Lung (tissue), 11 donors: ENCODE measurements at regions not wholly inside any gene's neighbourhood (a gene's known extent, or its start where the extent isn't known, plus 50 kb on each side); places are given as distances from the start of the nearest gene placed in this dataset.

ENCODE experiments used
- ATAC-seq: fragments of 200-7000 bp; cut with Tn5 transposase; one replicate; pipeline ENCODE4 v1.9.1; 2020; ENCODE audit warnings: moderate number of reproducible peaks; ENCODE audit not compliant: insufficient read depth, low FRiP score
- DNase-seq, 3 donors: peaks; one replicate each; pipeline ENCODE4 v3.0.0-alpha.2; 2013 to 2017
- H3K27ac ChIP-seq, 2 donors: one replicate each; pipeline ENCODE4 v1.5.1; 2013; ENCODE audit warnings: mild to moderate bottlenecking in 2 of 2, moderate library complexity in 2 of 2, control low read depth in 1 of 2, inconsistent platforms in 1 of 2, low read depth in 1 of 2, low read length in 1 of 2
- H3K27me3 ChIP-seq, 3 donors: one replicate each; pipeline ENCODE4 v1.5.1; 2013; ENCODE audit warnings: low read length in 2 of 3; ENCODE audit not compliant: control insufficient read depth in 3 of 3, insufficient read depth in 3 of 3
- H3K36me3 ChIP-seq, 4 donors: one replicate each; pipeline ENCODE4 v1.5.1; 2013; ENCODE audit warnings: low read length in 4 of 4, mild to moderate bottlenecking in 1 of 4, moderate library complexity in 1 of 4; ENCODE audit not compliant: control insufficient read depth in 4 of 4, insufficient read depth in 4 of 4
- H3K4me1 ChIP-seq, 5 donors: one replicate each; pipeline ENCODE4 v1.5.1; 2013; ENCODE audit warnings: low read length in 5 of 5, mild to moderate bottlenecking in 2 of 5, moderate library complexity in 1 of 5; ENCODE audit not compliant: control insufficient read depth in 5 of 5, insufficient read depth in 5 of 5
- H3K4me3 ChIP-seq: one replicate; pipeline ENCODE4 v1.5.1; 2013; ENCODE audit warnings: mild to moderate bottlenecking, control low read depth, moderate library complexity
- H3K9ac ChIP-seq, 2 donors: one replicate each; pipeline ENCODE4 v1.5.1; 2013; ENCODE audit warnings: low read length in 2 of 2, control low read depth in 1 of 2; ENCODE audit not compliant: insufficient read depth in 1 of 2
- H3K9me3 ChIP-seq, 4 donors: one replicate each; pipeline ENCODE4 v1.5.1; 2013; ENCODE audit warnings: low read length in 3 of 4, mild to moderate bottlenecking in 1 of 4, moderate library complexity in 1 of 4; ENCODE audit not compliant: control insufficient read depth in 4 of 4, insufficient read depth in 3 of 4
- CTCF ChIP-seq: IDR thresholded peaks from 2 replicates; pipeline ENCODE4 v1.5.1; 2012; ENCODE audit warnings: mild to moderate bottlenecking; ENCODE audit errors: control extremely low read depth, extremely low read depth
- WGBS, 2 donors: extraction: QIAGEN DNeasy Blood & Tissue Kit; methylation state at CpG; one replicate each; pipeline ENCODE4 v1.1.7; 2013; 5-methylcytosine and 5-hydroxymethylcytosine counted together
- donor health status: control.
- donor health status: control.
- donor health status: Bipolar disorder and iron deficiency.
- donor health status: healthy.
- donor health status: DM: yes; HTN: yes; CAD: no.

DNA sequence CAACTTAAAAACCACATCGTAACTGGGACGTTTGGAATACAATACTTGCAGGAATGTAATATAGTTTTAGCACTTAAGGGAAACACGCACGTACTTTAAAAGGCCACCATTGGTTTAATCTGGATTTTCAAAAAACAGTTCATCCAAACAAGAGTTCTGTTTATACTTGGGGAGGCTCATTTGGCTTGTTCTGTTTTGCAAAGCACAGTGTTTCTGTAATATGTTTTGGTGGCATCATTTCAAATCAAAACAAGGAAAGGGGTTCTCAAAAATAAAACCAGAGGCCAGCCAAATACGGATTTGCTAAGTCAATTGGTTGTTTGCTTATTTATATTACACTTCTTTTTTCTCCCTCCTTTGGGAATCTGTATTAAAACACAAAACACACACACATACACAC is 656.1 kb upstream of the SOX9 start:
- Histone ChIP-seq H3K9me3 (no peaks in the 10 kb centered on the region), H3K4me1 (peaks cover 0 to 3% (median 0%) of the 10 kb centered on the region in 5 donors), H3K27me3 (no peaks in the 10 kb centered on the region), H3K4me3 (no peak overlapping the region), H3K9ac (no peak overlapping the region), H3K27ac (no peak overlapping the region), H3K36me3 (no peaks in the 10 kb centered on the region)
- no peak for ATAC-seq
- DNase-seq = peak in 2 of 3 donors; percentile 51 to 53
- WGBS, 2 donors = 78 to 81% methylated on average over 5 of the region's 5 CpGs
- no peak for TF ChIP-seq CTCF

GRCh38 chr17:71467719-71468118 is 653.1 kb upstream of the SOX9 start:
- WGBS, 2 donors = 78 to 82% methylated on average over 2 of the region's 2 CpGs
- H3K27ac ChIP-seq = no peak overlapping the region
- H3K4me3 ChIP-seq = no peak overlapping the region
- H3K4me1 ChIP-seq = peaks cover 0 to 3% (median 0%) of the 10 kb centered on the region in 5 donors
- H3K27me3 ChIP-seq = no peaks in the 10 kb centered on the region
- no peaks in the 10 kb centered on the region for H3K9me3 ChIP-seq
- no peak for DNase-seq
- TF ChIP-seq CTCF = no peak
- ATAC-seq = no peak
- no peak overlapping the region for H3K9ac ChIP-seq
- no peaks in the 10 kb centered on the region for H3K36me3 ChIP-seq

DNA sequence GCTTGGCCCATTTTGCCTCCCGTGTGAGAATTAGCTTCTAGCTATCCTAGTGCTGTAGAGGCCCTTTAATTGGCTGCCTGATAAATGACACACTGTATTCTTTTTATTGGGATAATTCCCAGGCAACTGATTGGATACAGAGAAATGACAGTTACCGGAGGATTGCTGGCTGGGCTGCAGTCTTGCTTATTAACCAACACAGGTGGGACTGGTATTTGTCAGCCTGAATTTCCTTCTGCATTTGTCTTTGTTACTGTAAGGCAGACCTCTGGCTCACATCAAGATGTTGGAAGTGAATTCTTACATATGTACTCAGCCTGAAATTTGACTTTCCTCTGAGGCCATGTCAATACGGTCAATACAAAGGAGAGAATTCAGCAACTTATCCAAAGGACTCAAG is 650.8 kb upstream of the SOX9 start:
- no peaks in the 10 kb centered on the region for H3K27me3 ChIP-seq
- DNase-seq = no peak
- no peaks in the 10 kb centered on the region for H3K36me3 ChIP-seq
- H3K9me3 ChIP-seq = no peaks in the 10 kb centered on the region
- H3K27ac ChIP-seq = no peak overlapping the region
- H3K4me3 ChIP-seq = no peak overlapping the region
- H3K9ac ChIP-seq = no peak overlapping the region
- 92 to 99% methylated on average over 3 of the region's 3 CpGs for whole genome bisulfite sequencing, 2 donors
- H3K4me1 ChIP-seq = no peaks in the 10 kb centered on the region
- ATAC-seq = no peak
- TF ChIP-seq CTCF = no peak
